H9 (cell line): ENCODE measurements at regions not wholly inside any gene's neighbourhood (a gene's known extent, or its start where the extent isn't known, plus 50 kb on each side); places are given as distances from the start of the nearest gene placed in this dataset.

Experiments used
- DNase-seq: peaks from one replicate; pipeline ENCODE4 v3.0.0-alpha.2; 2017
- H2AFZ ChIP-seq: one replicate; pipeline ENCODE4 v1.6.1; 2013; ENCODE audit warnings: mild to moderate bottlenecking, low read length, control low read depth, moderate library complexity
- H2AK5ac ChIP-seq: 2 replicates; pipeline ENCODE4 v1.6.1; 2013; ENCODE audit warnings: low read length, control low read depth, mixed read lengths; ENCODE audit not compliant: insufficient read length
- H2BK120ac ChIP-seq: one replicate; pipeline ENCODE4 v1.6.1; 2013; ENCODE audit warnings: low read depth, mild to moderate bottlenecking, low read length, control low read depth, inconsistent platforms; ENCODE audit not compliant: poor library complexity, severe bottlenecking
- H2BK12ac ChIP-seq: 2 replicates; pipeline ENCODE4 v1.6.1; 2013; ENCODE audit warnings: low read length, control low read depth, mixed read lengths, low read depth; ENCODE audit not compliant: insufficient read length
- H2BK15ac ChIP-seq: 2 replicates; pipeline ENCODE4 v1.6.1; 2013; ENCODE audit warnings: low read depth, low read length, control low read depth
- H2BK20ac ChIP-seq: one replicate; pipeline ENCODE4 v1.6.1; 2013; ENCODE audit warnings: low read depth, mild to moderate bottlenecking, low read length, control low read depth, inconsistent platforms; ENCODE audit not compliant: poor library complexity, severe bottlenecking
- H2BK5ac ChIP-seq: 2 replicates; pipeline ENCODE4 v1.6.1; 2013; ENCODE audit warnings: low read length, control low read depth, mixed read lengths; ENCODE audit not compliant: insufficient read length
- H3K14ac ChIP-seq: 2 replicates; pipeline ENCODE4 v1.6.1; 2013; ENCODE audit warnings: low read length, control low read depth; ENCODE audit not compliant: insufficient read depth
- H3K18ac ChIP-seq: 2 replicates; pipeline ENCODE4 v1.6.1; 2013; ENCODE audit warnings: low read depth, mild to moderate bottlenecking, mixed read lengths, low read length, control low read depth; ENCODE audit not compliant: insufficient read length
- H3K23ac ChIP-seq: 2 replicates; pipeline ENCODE4 v1.6.1; 2013; ENCODE audit warnings: low read length, control low read depth, mixed read lengths, low read depth; ENCODE audit not compliant: insufficient read length
- H3K23me2 ChIP-seq: 2 replicates; pipeline ENCODE4 v1.6.1; 2013; ENCODE audit warnings: low read depth, mild to moderate bottlenecking, mixed read lengths, low read length, control low read depth; ENCODE audit not compliant: insufficient read length, poor library complexity, severe bottlenecking
- H3K27ac ChIP-seq: 2 replicates; pipeline ENCODE4 v1.5.1; 2013; ENCODE audit warnings: low read length, control low read depth, mixed read lengths, low read depth; ENCODE audit not compliant: insufficient read length
- H3K27me3 ChIP-seq: 2 replicates; pipeline ENCODE4 v1.6.1; 2013; ENCODE audit warnings: low read length, control low read depth, inconsistent platforms; ENCODE audit not compliant: insufficient read depth
- H3K4ac ChIP-seq: 2 replicates; pipeline ENCODE4 v1.6.1; 2013; ENCODE audit warnings: low read depth, mild to moderate bottlenecking, control low read depth, inconsistent platforms, low read length, moderate library complexity
- H3K4me1 ChIP-seq: 2 replicates; pipeline ENCODE4 v1.6.1; 2013; ENCODE audit warnings: low read length, control low read depth, inconsistent platforms; ENCODE audit not compliant: insufficient read depth
- H3K4me2 ChIP-seq: 2 replicates; pipeline ENCODE4 v1.6.1; 2013; ENCODE audit warnings: low read length, control low read depth, mixed read lengths; ENCODE audit not compliant: insufficient read length, insufficient read depth
- H3K56ac ChIP-seq: 2 replicates; pipeline ENCODE4 v1.6.1; 2013; ENCODE audit warnings: low read depth, mild to moderate bottlenecking, mixed read lengths, low read length, control low read depth; ENCODE audit not compliant: insufficient read length
- H3K79me1 ChIP-seq: 2 replicates; pipeline ENCODE4 v1.6.1; 2013; ENCODE audit warnings: low read depth, mild to moderate bottlenecking, moderate library complexity, low read length, control low read depth, inconsistent platforms; ENCODE audit not compliant: insufficient read depth, poor library complexity, severe bottlenecking
- H3K79me2 ChIP-seq: 2 replicates; pipeline ENCODE4 v1.6.1; 2013; ENCODE audit warnings: low read length, control low read depth, inconsistent platforms; ENCODE audit not compliant: insufficient read depth
- H3K9ac ChIP-seq: 2 replicates; pipeline ENCODE4 v1.6.1; 2013; ENCODE audit warnings: low read length, control low read depth, mixed read lengths; ENCODE audit not compliant: insufficient read length; ENCODE audit errors: extremely low read depth
- H3K9me3 ChIP-seq: one replicate; pipeline ENCODE4 v1.6.1; 2013; ENCODE audit warnings: low read depth, low read length, inconsistent platforms; ENCODE audit not compliant: control insufficient read depth
- H3T11ph ChIP-seq: one replicate; pipeline ENCODE4 v1.6.1; 2013; ENCODE audit warnings: mild to moderate bottlenecking, low read length, control low read depth, inconsistent platforms
- H4K20me1 ChIP-seq: one replicate; pipeline ENCODE4 v1.6.1; 2013; ENCODE audit not compliant: control insufficient read depth, insufficient read length, insufficient read depth
- H4K5ac ChIP-seq: 2 replicates; pipeline ENCODE4 v1.6.1; 2013; ENCODE audit warnings: low read depth, mild to moderate bottlenecking, mixed read lengths, low read length, control low read depth; ENCODE audit not compliant: insufficient read length
- H4K8ac ChIP-seq: replicated peaks from 2 replicates; pipeline ENCODE4 v1.6.1; 2013; ENCODE audit warnings: low read length, control low read depth, mixed read lengths, low read depth; ENCODE audit not compliant: insufficient read length
- H4K91ac ChIP-seq: 2 replicates; pipeline ENCODE4 v1.6.1; 2013; ENCODE audit warnings: low read depth, mild to moderate bottlenecking, moderate library complexity, mixed read lengths, low read length, control low read depth; ENCODE audit not compliant: insufficient read length
- H3K27ac Mint-ChIP-seq, 3 experiments: 2 replicates in 2 of 3; 3 replicates in 1 of 3; pipeline ENCODE4 v1.8.0; 2020 to 2021; ENCODE audit warnings: mixed read lengths in 3 of 3, mild to moderate bottlenecking in 1 of 3, moderate library complexity in 1 of 3
- H3K27me3 Mint-ChIP-seq: 2 replicates; pipeline ENCODE4 v1.8.0; 2021; ENCODE audit warnings: low read depth, mild to moderate bottlenecking, moderate library complexity, mixed read lengths
- H3K36me3 Mint-ChIP-seq, 3 experiments: 2 replicates in 2 of 3; 3 replicates in 1 of 3; pipeline ENCODE4 v1.8.0; 2020 to 2021; ENCODE audit warnings: low read depth in 3 of 3, mixed read lengths in 3 of 3; ENCODE audit not compliant: insufficient read depth in 1 of 3
- H3K4me1 Mint-ChIP-seq, 2 experiments: 2 replicates each; pipeline ENCODE4 v1.8.0; 2020; ENCODE audit warnings: mixed read lengths in 2 of 2
- H3K4me3 Mint-ChIP-seq, 2 experiments: 2 replicates in 1 of 2; 3 replicates in 1 of 2; pipeline ENCODE4 v1.8.0; 2020 to 2021; ENCODE audit warnings: mild to moderate bottlenecking in 2 of 2, mixed read lengths in 2 of 2, moderate library complexity in 1 of 2
- H3K9me3 Mint-ChIP-seq, 2 experiments: 2 replicates in 1 of 2; 3 replicates in 1 of 2; pipeline ENCODE4 v1.8.0; 2020; ENCODE audit warnings: mild to moderate bottlenecking in 2 of 2, mixed read lengths in 2 of 2, moderate library complexity in 1 of 2
- CTCF ChIP-seq: fragments of 200-600 bp; sonication (generic); conservative IDR thresholded peaks from 3 replicates; pipeline ENCODE4 v1.8.0; 2021; ENCODE audit warnings: antibody characterized with exemption, mild to moderate bottlenecking
- WGBS: extraction: QIAGEN DNeasy Blood & Tissue Kit; methylation state at CpG from one replicate; pipeline ENCODE4 v1.1.7; 2013; ENCODE audit warnings: missing lambda C conversion rate, low lambda C conversion rate, mixed read lengths; ENCODE audit not compliant: insufficient read length; ENCODE audit errors: extremely low coverage; 5-methylcytosine and 5-hydroxymethylcytosine counted together

GRCh38 chr13:56424246-56424645 lies 716.5 kb upstream of the PRR20A start:
- H4K20me1 ChIP-seq: no peaks in the 10 kb centered on the region
- no peak overlapping the region for H2BK12ac ChIP-seq
- H3K23ac ChIP-seq: no peak overlapping the region
- H4K5ac ChIP-seq: no peak overlapping the region
- H3K4ac ChIP-seq: no peak overlapping the region
- no peak overlapping the region for H3K18ac ChIP-seq
- no peak overlapping the region for H3K4me2 ChIP-seq
- H3K14ac ChIP-seq: no peak overlapping the region
- no peaks in the 10 kb centered on the region for H3K9me3 ChIP-seq
- no peak overlapping the region for H3T11ph ChIP-seq
- H3K79me2 ChIP-seq: no peaks in the 10 kb centered on the region
- Mint-ChIP-seq H3K27me3 (no peaks in the 10 kb centered on the region), H3K36me3 (no peaks in the 10 kb centered on the region), H3K4me1 (no peaks in the 10 kb centered on the region), H3K9me3 (no peaks in the 10 kb centered on the region), H3K4me3 (no peak overlapping the region), H3K27ac (peak overlapping the region in 1 of 3 experiments; percentile 56; a peak in 1 of 7 replicates)
- no peak overlapping the region for H2AK5ac ChIP-seq
- no peak overlapping the region for H2BK20ac ChIP-seq
- peak overlapping the region; percentile 6 for H2AFZ ChIP-seq
- TF ChIP-seq CTCF: no peak
- no peaks in the 10 kb centered on the region for H3K27me3 ChIP-seq
- no peak overlapping the region for H4K91ac ChIP-seq
- no peak overlapping the region for H3K9ac ChIP-seq
- H3K27ac ChIP-seq: no peak overlapping the region
- no peak overlapping the region for H4K8ac ChIP-seq
- H3K79me1 ChIP-seq: no peaks in the 10 kb centered on the region
- no peak overlapping the region for H2BK5ac ChIP-seq
- no peaks in the 10 kb centered on the region for H3K23me2 ChIP-seq
- no CpG with 5 or more reads among the region's 3 CpGs for WGBS
- no peak overlapping the region for H2BK120ac ChIP-seq
- H3K56ac ChIP-seq: no peak overlapping the region
- H3K4me1 ChIP-seq: no peaks in the 10 kb centered on the region
- DNase-seq: no peak
- H2BK15ac ChIP-seq: no peak overlapping the region
